Mucosa of descending colon (tissue), 3 donors: ENCODE measurements at regions not wholly inside any gene's neighbourhood (a gene's known extent, or its start where the extent isn't known, plus 50 kb on each side); places are given as distances from the start of the nearest gene placed in this dataset.

Experiments used
- ATAC-seq: fragments of 200-7000 bp; cut with Tn5 transposase; one replicate; pipeline ENCODE4 v1.9.1; 2020; ENCODE audit warnings: mild to moderate bottlenecking, moderate library complexity
- DNase-seq, 3 donors: peaks; one replicate each; pipeline ENCODE4 v3.0.0-alpha.2; 2020
- H3K36me3 ChIP-seq: fragments of 200-600 bp; one replicate; pipeline ENCODE4 v1.8.0; 2021; ENCODE audit warnings: low read depth, mild to moderate bottlenecking
- H3K4me1 ChIP-seq: fragments of 200-600 bp; one replicate; pipeline ENCODE4 v1.8.0; 2021; ENCODE audit warnings: low read depth, mild to moderate bottlenecking
- H3K4me3 ChIP-seq: fragments of 200-600 bp; one replicate; pipeline ENCODE4 v1.8.0; 2021; ENCODE audit warnings: mild to moderate bottlenecking
- H3K9me3 ChIP-seq: fragments of 200-600 bp; one replicate; pipeline ENCODE4 v1.8.0; 2021; ENCODE audit warnings: mild to moderate bottlenecking
- intact Hi-C, 2 donors: fragments of 100-400 bp; cut with DNase I in 1 of 2; cut with micrococcal nuclease in 1 of 2; formaldehyde crosslinking; loops; one replicate each; pipeline versions ENCODE4 v1.11.0 to v1.11.1; 2022; cut with DNase I, micrococcal nuclease
- TF ChIP-seq, protein P1 (sequence below): fragments of 200-600 bp; IDR thresholded peaks from one replicate; pipeline ENCODE4 v1.8.0; 2022; ENCODE audit warnings: antibody characterized with exemption, mild to moderate bottlenecking
- donor health status: DM: no; HTN: no; CAD: no; lungs with moderate emphysema.
- donor health status: DM: no; HTN: no; CAD: no.
- donor health status: DM: no; HTN: yes; CAD: no.

DNA sequence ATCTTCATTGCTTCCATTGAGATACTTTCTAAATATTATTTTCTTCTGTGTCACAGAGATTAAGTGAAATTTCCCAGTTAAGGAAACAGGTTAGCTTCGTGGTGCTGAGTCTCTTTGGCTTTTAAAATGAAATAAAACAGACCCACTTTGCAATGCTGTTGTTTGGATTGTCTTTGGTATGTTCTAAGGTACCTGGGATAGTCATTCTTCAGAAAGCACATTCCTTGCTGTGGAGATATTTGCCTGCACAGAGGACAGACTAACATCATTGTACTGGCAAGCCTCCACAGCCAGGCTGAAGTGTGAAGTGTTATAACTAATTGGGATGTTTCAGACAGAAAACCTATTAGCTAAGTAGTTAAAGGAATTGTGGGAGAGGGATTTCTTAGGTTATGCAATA, 148.8 kb upstream of the EPHA7 start:
- Histone ChIP-seq H3K36me3 (no peaks in the 10 kb centered on the region), H3K4me1 (no peaks in the 10 kb centered on the region), H3K9me3 (no peaks in the 10 kb centered on the region), H3K4me3 (no peak overlapping the region)
- intact Hi-C loops, result no loop called here
- ATAC-seq (no peak), DNase-seq (no peak)
- TF ChIP-seq, protein P1, sequence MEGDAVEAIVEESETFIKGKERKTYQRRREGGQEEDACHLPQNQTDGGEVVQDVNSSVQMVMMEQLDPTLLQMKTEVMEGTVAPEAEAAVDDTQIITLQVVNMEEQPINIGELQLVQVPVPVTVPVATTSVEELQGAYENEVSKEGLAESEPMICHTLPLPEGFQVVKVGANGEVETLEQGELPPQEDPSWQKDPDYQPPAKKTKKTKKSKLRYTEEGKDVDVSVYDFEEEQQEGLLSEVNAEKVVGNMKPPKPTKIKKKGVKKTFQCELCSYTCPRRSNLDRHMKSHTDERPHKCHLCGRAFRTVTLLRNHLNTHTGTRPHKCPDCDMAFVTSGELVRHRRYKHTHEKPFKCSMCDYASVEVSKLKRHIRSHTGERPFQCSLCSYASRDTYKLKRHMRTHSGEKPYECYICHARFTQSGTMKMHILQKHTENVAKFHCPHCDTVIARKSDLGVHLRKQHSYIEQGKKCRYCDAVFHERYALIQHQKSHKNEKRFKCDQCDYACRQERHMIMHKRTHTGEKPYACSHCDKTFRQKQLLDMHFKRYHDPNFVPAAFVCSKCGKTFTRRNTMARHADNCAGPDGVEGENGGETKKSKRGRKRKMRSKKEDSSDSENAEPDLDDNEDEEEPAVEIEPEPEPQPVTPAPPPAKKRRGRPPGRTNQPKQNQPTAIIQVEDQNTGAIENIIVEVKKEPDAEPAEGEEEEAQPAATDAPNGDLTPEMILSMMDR, result no peak

DNA sequence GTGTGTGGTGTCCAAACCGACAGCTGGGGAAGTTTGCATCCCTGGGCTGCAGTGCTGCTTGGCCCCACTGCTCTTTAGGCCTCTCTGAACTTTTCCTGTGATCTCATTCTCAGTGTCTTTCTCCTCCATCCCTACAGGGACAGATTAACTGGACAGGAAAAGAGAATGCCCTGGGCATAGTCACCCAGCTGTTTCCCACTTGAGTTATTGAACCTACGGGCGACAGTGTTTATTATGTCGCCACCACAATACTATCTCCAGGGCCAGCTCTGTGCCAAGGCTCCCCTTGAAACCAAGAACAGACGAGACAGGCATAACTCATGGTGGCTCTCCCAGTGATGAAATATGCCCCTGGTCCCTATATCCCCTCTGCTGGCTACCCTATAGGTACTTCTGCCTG, 147.8 kb upstream of the EPHA7 start:
- TF ChIP-seq, protein P1, result no peak
- no peaks in the 10 kb centered on the region for H3K4me1 ChIP-seq
- ATAC-seq (no peak), DNase-seq (no peak)
- no peak overlapping the region for H3K4me3 ChIP-seq
- intact Hi-C loops, result no loop called here
- H3K9me3 ChIP-seq, result no peaks in the 10 kb centered on the region
- no peaks in the 10 kb centered on the region for H3K36me3 ChIP-seq

DNA sequence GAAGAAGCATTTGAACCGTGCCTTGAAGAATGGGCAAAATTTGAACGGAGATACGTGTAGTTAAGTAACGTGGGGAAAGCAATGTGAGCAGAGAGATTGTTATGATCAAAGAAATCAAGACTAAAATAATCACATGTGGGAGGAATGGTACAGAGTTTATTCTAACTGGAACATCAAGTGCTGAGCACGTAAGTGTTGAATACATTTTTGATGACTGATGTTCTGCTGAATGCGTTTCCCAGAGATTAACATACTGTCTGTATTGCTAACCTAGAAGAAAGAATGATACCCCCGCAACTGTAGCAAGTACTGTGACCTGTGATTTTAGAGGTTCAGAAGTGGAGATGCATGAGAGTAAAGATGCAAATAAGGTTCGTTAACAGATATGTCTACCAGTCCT, 146.9 kb upstream of the EPHA7 start:
- no peaks in the 10 kb centered on the region for H3K9me3 ChIP-seq
- H3K4me3 ChIP-seq, result no peak overlapping the region
- no peaks in the 10 kb centered on the region for H3K36me3 ChIP-seq
- no peaks in the 10 kb centered on the region for H3K4me1 ChIP-seq
- TF ChIP-seq, protein P1, result no peak
- DNase-seq (no peak), ATAC-seq (no peak)
- intact Hi-C loops, result no loop called here

DNA sequence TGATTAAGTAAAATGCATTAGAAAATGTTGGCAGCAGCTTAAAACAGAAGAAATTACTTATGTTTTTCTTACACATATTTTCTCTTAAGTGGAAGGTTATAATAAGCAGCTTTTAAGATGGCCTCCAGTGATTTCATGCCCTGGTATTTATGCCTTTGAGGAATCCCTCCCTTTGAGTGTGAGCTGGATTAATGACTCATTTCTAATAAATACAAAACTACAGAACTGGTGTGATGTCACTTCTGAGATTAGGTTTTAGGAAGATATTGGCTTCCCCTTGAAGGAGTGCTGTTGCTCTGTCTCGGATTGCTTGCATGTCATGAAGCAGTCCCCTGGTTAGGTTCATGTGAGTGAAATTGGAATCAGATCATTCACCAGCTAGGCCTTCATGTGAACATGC, 143.2 kb upstream of the EPHA7 start:
- no peaks in the 10 kb centered on the region for H3K9me3 ChIP-seq
- ATAC-seq (no peak), DNase-seq (no peak)
- no peak overlapping the region for H3K4me3 ChIP-seq
- H3K4me1 ChIP-seq, result no peaks in the 10 kb centered on the region
- intact Hi-C loops, result no loop called here
- H3K36me3 ChIP-seq, result no peaks in the 10 kb centered on the region
- TF ChIP-seq, protein P1, result no peak

DNA sequence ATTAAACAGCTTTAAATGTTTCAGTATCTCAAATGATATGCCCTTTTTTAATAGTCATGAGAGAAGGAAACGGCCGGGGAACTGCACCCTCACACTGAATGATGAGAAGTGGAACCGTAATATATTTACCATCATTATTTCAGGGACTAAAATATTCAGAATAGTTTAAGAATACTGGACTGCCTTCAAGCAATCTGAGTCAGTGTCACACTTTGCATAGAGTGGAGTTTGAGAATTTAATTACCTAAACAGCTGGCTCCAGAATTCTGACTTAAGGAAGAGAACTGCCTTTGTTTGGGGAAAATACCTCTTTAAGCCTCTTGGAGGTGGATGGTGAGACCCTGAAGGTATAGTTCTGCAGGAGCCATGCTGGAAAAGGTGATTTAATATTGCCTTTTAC, 135.9 kb upstream of the EPHA7 start:
- Histone ChIP-seq H3K4me3 (no peak overlapping the region), H3K4me1 (no peaks in the 10 kb centered on the region), H3K36me3 (no peaks in the 10 kb centered on the region), H3K9me3 (no peaks in the 10 kb centered on the region)
- ATAC-seq (no peak), DNase-seq (no peak)
- intact Hi-C loops, result no loop called here
- TF ChIP-seq, protein P1, result no peak

DNA sequence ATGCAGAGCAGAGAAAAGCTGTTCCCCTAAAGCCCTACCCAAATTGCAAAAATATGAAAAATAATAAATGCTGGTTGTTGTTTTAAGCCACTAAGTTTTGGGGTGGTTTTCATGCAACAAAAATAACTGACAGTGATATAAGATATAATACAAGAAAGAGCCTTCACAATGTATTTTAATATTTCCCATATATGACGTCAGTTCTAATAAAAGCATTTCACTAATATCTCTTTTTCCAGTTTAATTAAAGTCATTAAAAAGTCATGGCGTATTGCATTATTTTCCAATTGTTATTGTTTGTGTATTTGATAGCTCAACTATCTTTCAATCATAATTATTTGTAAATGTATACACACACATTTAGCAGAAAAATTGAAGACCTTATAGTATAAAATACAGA, 134.7 kb upstream of the EPHA7 start:
- ATAC-seq (no peak), DNase-seq (no peak)
- Histone ChIP-seq H3K36me3 (no peaks in the 10 kb centered on the region), H3K9me3 (no peaks in the 10 kb centered on the region), H3K4me1 (no peaks in the 10 kb centered on the region), H3K4me3 (no peak overlapping the region)
- TF ChIP-seq, protein P1, result no peak
- intact Hi-C loops, result no loop called here
